ENCODE measurements at regions not wholly inside any gene's neighbourhood (a gene's known extent, or its start where the extent isn't known, plus 50 kb on each side); places are given as distances from the start of the nearest gene placed in this dataset.
"Not testable (repeated sequence)": the region's sequence is repeated elsewhere in the genome, so short reads cannot be mapped to it uniquely, and the experiment has no call there.

DNA sequence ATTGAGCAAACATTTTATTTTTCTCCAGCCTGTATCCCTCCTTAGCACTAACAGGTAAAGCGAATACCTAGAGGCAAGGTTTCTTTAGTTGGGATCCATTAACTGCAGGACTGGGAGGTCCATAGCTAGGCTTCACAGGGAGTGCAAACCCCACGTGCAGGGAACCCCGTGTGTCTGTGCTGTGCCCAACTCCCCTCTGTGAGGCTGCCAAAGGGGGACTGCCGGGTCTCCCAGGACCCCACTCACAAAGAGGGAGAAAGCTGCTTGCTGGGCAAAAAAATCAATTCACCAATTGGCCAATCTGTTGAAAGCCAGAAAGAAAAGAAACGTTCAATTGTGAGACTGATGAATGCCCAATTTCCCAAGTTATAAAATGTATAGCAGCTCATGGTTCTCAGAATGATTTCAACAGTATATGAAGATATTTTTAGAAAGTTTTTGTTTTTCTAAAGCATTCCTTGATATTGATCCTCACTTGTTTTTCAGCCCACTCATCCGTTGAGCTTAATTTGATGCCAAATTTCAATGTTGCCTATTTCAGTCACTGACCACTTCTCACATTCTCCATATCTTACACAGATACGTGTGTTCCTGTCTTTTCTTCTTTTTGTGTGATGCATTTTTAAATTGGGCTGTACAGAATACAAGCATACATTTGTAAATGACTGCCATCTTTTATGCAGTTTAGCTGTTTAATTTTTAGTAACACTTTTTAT is 202.7 kb upstream of the PRSS58 start:
- DNase-seq: no peak

GRCh38 chr7:142459551-142459963 is 201.7 kb upstream of the PRSS58 start:
- DNase-seq: peak; percentile 19

GRCh38 chr7:142457146-142457703 is 199.4 kb upstream of the PRSS58 start:
- DNase-seq: no peak

- no peak for DNase-seq
Measured at GRCh38 chr7:142455392-142455791, 197.5 kb upstream of the PRSS58 start.

GRCh38 chr7:142454862-142455261 is 197.0 kb upstream of the PRSS58 start:
- no peak for DNase-seq

DNA sequence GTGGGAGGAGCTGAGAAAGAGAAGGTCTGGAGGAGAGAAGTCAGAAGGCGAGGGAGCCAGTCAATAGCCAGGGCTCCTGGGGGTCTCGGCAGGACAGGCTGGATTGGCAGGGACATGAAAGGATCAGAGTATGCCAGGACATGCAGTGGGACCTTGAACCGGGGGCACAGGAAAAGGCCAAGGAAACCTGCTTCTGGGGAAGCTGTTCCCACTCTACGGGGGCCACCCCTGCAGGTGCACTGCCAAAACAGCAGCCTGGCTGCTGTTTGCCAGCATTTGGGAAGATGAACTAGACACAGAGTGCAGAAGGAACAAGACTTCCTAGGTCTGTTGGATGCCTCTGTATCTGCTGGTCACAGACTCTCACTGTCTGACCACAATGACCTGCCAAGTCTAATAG is 194.9 kb upstream of the PRSS58 start:
- DNase-seq: no peak

DNA sequence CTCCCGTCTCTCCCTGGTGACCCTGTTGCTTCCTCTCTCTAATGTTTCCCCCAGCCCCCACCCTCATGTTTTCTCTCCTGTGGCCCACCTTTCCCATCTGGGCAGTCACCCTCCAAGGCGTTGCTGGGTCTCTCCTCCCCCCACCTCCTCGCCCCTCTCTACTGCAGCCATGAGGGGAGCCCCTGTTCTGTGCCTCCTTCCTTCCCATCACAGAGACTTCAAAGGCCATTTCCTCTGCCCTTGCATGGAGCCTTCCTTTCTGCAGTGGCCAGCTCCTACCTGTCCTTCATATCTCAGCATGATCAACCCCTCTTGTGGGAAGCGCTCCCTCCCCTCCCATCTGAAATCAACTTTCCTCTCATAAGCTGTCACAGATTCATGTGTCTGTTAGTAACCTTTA is 194.0 kb upstream of the PRSS58 start:
- no peak for DNase-seq

GRCh38 chr7:142451296-142451695 is 193.4 kb upstream of the PRSS58 start:
- DNase-seq: no peak

GRCh38 chr7:142450695-142451094 is 192.8 kb upstream of the PRSS58 start:
- DNase-seq: no peak

- DNase-seq: no peak
Measured at GRCh38 chr7:142450206-142450605, 192.3 kb upstream of the PRSS58 start.

DNA sequence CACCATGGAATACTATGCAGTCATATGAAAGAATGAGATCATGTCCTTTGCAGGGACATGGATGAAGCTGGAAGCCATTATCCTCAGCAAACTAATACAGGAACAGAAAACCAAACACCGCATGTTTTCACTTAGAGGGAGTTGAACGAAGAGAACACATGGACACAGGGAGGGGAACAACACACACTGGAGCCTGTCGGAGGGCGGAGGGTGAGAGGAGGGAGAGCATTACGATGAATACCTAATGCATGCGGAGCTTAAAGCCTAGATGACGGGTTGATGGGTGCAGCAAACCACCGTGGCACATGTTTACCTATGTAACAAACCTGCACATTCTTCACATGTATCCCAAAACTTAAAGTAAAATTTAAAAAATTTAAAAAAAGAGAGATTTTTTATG is 191.0 kb upstream of the PRSS58 start:
- not testable (repeated sequence) for DNase-seq

DNA sequence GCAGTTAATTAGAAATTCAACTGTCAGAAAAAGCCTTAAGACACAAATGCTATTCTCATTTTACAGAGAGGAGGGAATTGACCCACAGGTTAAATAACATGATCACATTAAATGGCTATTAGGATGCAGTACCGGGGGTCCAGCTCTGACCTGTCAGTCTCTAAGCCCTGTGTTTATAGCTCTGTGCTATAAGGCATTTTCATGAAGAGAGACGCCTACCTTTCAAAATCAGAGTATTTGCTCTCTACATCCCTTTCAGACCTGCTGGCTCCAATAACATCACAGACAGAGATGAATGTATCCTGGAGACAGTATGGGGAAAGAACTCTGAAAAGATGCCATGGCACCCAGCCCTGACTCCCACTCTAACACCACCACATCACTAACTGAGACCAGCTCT is 189.9 kb upstream of the PRSS58 start:
- DNase-seq: no peak

- DNase-seq: no peak
Measured at GRCh38 chr7:142445019-142445686, 187.3 kb upstream of the PRSS58 start.

DNA sequence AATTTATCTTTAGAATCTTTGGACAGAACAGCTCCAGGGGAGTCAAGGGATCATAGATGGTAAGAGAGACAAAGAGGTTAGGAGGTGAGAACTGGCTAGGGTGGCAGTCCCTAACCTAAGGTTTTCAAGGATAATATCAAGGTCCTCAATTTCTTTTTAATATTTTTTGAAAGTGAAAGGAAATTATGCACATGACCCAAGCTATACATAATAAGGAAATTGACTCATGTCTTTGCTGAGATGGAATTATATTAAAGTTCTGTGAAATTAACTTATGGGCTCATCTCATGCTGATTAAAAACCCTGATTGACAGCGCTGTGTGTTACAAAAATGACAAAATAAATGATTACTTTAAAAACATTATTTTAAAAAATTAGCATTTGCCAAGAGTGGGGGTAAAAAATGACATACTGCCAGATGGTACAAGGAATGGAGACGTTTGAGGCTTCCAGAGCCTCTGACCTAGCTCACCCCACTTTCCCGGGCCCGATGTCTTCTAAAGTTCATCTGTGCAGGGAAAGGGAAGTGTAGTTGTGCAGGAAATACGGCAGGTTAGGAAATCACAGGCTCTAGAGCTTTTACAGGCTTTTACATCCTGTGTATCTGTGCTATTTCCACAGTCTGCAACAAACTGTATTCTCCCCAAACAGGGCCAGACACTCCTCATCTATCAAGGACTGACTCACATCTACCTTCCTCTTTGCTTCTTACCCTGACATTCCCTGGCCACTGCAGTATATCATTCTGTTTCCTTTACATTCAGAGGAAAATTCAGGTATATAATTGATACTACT is 185.6 kb upstream of the PRSS58 start:
- no peak for DNase-seq

- no peak for DNase-seq
Measured at GRCh38 chr7:142442396-142442795, 184.5 kb upstream of the PRSS58 start.

- DNase-seq: no peak
Measured at GRCh38 chr7:142440906-142441411, 183.1 kb upstream of the PRSS58 start.

DNA sequence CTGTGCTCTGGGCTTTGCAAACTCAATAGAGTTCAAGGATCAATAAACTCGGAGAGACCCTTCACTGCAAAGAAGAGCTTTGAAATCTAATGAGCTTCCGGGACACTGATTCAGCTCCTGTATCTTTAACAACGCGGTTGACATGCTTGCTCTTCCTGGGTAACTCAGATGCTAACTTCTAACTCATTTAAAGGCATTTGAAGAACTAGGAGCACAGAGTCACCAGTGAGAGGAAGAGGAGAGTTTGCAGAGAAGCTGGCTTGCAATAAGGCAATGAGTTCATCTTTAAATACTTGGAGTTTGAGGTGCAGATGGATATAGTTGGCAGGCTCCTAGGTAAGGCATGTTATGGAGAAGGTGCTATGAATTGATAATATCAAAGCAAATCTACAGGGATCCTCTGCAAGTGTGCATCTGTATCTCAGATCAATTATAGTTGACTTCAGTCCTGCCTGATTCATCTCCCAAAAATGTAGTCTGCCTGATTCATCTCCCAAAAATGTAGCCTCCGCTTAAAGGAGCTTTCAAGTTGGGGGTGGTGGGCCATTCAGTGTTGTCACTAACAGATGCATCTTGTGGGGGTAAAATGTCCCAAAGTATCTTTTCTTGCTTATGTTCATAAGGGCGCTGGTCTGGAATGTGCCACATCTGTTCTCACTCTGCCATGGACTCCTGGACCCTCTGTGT is 182.5 kb upstream of the PRSS58 start:
- DNase-seq: no peak

DNA sequence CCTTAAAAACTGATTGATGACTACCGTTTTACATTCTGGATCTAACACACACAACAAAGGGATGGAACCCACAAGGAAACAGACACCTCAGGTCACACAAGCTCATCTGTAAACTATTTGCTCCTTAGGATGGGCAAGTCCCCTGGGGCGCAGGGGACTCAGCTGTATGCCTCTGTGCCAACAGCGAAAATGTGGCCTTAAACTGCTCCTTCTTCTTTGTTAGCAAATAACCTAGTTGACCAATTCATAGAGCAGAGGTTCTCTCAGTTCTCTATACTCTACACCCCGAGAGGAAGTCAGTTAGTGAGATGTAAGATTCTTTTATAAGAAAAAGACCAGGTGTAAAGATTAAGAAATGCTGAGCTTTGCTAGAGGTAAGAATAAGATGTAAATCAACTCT is 181.9 kb upstream of the PRSS58 start:
- no peak for DNase-seq

GRCh38 chr7:142438923-142439515 is 181.2 kb upstream of the PRSS58 start:
- no peak for DNase-seq

DNA sequence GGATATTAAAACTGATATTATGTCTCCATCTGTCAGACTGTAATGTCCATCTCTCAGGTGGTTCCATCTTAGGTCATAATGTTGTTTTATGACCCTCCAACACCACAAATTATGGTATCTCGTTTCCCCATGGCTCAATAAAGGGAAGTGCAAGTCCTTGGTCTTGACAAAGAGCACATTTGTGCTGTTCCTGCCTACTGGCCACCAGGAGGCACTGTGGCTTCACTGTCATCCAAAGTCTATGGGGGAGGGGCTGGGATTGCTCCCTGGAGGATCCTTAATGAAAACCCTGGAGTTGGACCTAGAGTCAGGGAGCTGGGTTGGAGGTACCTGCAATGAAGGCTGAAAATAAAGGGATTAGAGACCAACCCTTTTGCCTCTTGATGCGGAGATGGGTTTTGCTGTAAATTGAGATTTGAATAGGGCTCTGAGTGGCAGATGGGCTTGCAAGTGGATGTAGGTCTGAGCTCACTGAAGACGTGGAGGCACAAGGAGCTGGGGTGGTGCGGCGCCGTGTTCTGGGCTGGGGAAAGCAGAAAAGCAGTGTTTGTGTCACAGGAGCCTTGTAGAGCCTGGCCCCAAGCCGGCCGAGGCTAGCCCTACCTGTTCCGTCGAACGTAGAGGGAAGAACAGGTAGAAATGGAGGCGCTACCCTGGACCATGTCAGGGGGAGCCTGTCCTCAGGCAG is 180.5 kb upstream of the PRSS58 start:
- no peak for DNase-seq

- DNase-seq: no peak
Measured at GRCh38 chr7:142437741-142438140, 179.9 kb upstream of the PRSS58 start.

DNA sequence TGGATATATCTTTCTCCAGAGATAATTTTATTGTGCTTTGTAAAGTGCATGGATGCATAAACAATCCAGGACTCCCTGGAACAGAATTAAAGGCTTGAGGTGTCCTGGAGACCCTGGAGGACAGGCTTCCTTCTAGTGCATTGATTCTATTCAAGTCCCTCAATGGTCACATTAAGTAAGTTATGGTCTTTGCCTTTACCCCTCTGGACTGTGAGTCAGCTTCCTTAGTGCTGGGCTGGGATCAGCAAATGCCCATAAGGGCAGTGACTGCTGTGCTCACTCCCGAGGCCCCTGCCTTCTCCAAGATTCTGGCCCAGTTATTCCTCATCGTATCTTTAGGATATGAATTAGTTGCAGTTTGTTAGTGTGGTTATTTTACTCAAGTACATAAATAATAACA is 178.7 kb upstream of the PRSS58 start:
- no peak for DNase-seq
